WTC11 (cell line): ENCODE measurements at regions not wholly inside any gene's neighbourhood (a gene's known extent, or its start where the extent isn't known, plus 50 kb on each side); places are given as distances from the start of the nearest gene placed in this dataset.
"Not testable (repeated sequence)": the region's sequence is repeated elsewhere in the genome, so short reads cannot be mapped to it uniquely, and the experiment has no call there.

Experiments
- ATAC-seq: fragments of 200-7000 bp; cut with Tn5 transposase; 2 replicates; pipeline ENCODE4 v1.10.0; 2021; ENCODE audit warnings: mild to moderate bottlenecking, moderate library complexity
- CTCF ChIA-PET: fragments of 300-600 bp; sonication (Branson Sonifier 250); formaldehyde crosslinking; loops from one replicate; lab custom pipeline; 2021; ENCODE audit warnings: antibody characterized with exemption; lab: Charles Lee
- POLR2A ChIA-PET: fragments of 350-600 bp; sonication (Branson Sonifier 250); formaldehyde crosslinking; loops from one replicate; lab custom pipeline; 2021; ENCODE audit warnings: antibody characterized with exemption; lab: Charles Lee
- DNase-seq: peaks from one replicate; pipeline ENCODE4 v3.0.0; 2021; ENCODE audit warnings: low spot score
- H3K27ac Mint-ChIP-seq: 2 replicates; pipeline ENCODE4 v1.8.0; 2021; ENCODE audit warnings: mixed read lengths
- H3K27me3 Mint-ChIP-seq: 2 replicates; pipeline ENCODE4 v1.8.0; 2021; ENCODE audit warnings: low read depth, mild to moderate bottlenecking, moderate library complexity, mixed read lengths
- H3K36me3 Mint-ChIP-seq: 2 replicates; pipeline ENCODE4 v1.8.0; 2021; ENCODE audit warnings: mixed read lengths
- H3K4me1 Mint-ChIP-seq: 2 replicates; pipeline ENCODE4 v1.8.0; 2022; ENCODE audit warnings: mixed read lengths
- H3K4me3 Mint-ChIP-seq: 2 replicates; pipeline ENCODE4 v1.8.0; 2021; ENCODE audit warnings: mild to moderate bottlenecking, moderate library complexity, mixed read lengths
- H3K9me3 Mint-ChIP-seq: 2 replicates; pipeline ENCODE4 v1.8.0; 2021; ENCODE audit warnings: mixed read lengths
- ELF4 ChIP-seq: sonication (generic); formaldehyde crosslinking; IDR thresholded peaks from 2 replicates; pipeline ENCODE4 v1.8.1; 2022; ENCODE audit warnings: low read depth, mild to moderate bottlenecking, moderate library complexity, missing genetic modification reagents
- FOXJ3 ChIP-seq: sonication (generic); formaldehyde crosslinking; IDR thresholded peaks from 2 replicates; pipeline ENCODE4 v1.9.0; 2021; ENCODE audit warnings: missing genetic modification reagents, mild to moderate bottlenecking, borderline replicate concordance
- GABPB1 ChIP-seq: sonication (generic); formaldehyde crosslinking; IDR thresholded peaks from 2 replicates; pipeline ENCODE4 v1.8.1; 2023; ENCODE audit warnings: mild to moderate bottlenecking, missing genetic modification reagents
- JUN ChIP-seq: sonication (generic); formaldehyde crosslinking; IDR thresholded peaks from 2 replicates; pipeline ENCODE4 v1.8.0; 2023; ENCODE audit warnings: mild to moderate bottlenecking, missing genetic modification reagents
- MXD4 ChIP-seq: fragments of 250-450 bp; sonication (Bioruptor Pico); IDR thresholded peaks from 2 replicates; pipeline ENCODE4 v1.8.0; 2021; ENCODE audit warnings: mild to moderate bottlenecking, moderate library complexity, borderline replicate concordance
- NR1H2 ChIP-seq: sonication (generic); formaldehyde crosslinking; IDR thresholded peaks from 2 replicates; pipeline ENCODE4 v1.9.0; 2021; ENCODE audit warnings: mild to moderate bottlenecking, moderate library complexity, missing genetic modification reagents
- RELA ChIP-seq: sonication (generic); formaldehyde crosslinking; IDR thresholded peaks from 2 replicates; pipeline ENCODE4 v1.8.1; 2022; ENCODE audit warnings: missing genetic modification reagents, mild to moderate bottlenecking, borderline replicate concordance
- SMAD3 ChIP-seq: sonication (generic); formaldehyde crosslinking; IDR thresholded peaks from 2 replicates; pipeline ENCODE4 v1.8.0; 2022; ENCODE audit warnings: missing genetic modification reagents, mild to moderate bottlenecking, borderline replicate concordance
- SP1 ChIP-seq: sonication (generic); formaldehyde crosslinking; conservative IDR thresholded peaks from 2 replicates; pipeline ENCODE4 v1.8.1; 2022; ENCODE audit warnings: missing genetic modification reagents
- ZNF416 ChIP-seq: fragments of 250-450 bp; sonication (Bioruptor Pico); IDR thresholded peaks from 2 replicates; pipeline ENCODE4 v1.9.0; 2021; ENCODE audit warnings: mild to moderate bottlenecking, inconsistent platforms
- ZNF671 ChIP-seq: fragments of 250-450 bp; sonication (Bioruptor Pico); IDR thresholded peaks from 2 replicates; pipeline ENCODE4 v1.8.0; 2021; ENCODE audit warnings: mild to moderate bottlenecking
- TF ChIP-seq, protein P1 (sequence below): sonication (generic); formaldehyde crosslinking; conservative IDR thresholded peaks from 2 replicates; pipeline ENCODE4 v1.8.1; 2022; ENCODE audit warnings: mild to moderate bottlenecking, missing genetic modification reagents
- TF ChIP-seq, protein P2 (sequence below): sonication (generic); formaldehyde crosslinking; IDR thresholded peaks from 2 replicates; pipeline ENCODE4 v1.8.1; 2023; ENCODE audit warnings: mild to moderate bottlenecking, missing genetic modification reagents
- TF ChIP-seq, protein P3 (sequence below): fragments of 250-450 bp; sonication (Bioruptor Pico); IDR thresholded peaks from 2 replicates; pipeline ENCODE4 v1.9.0; 2021; ENCODE audit warnings: moderate library complexity, mild to moderate bottlenecking, inconsistent platforms, borderline replicate concordance
- TF ChIP-seq, protein P4 (sequence below): sonication (generic); formaldehyde crosslinking; IDR thresholded peaks from 2 replicates; pipeline ENCODE4 v1.8.1; 2023; ENCODE audit warnings: mild to moderate bottlenecking, moderate library complexity, missing genetic modification reagents
- TF ChIP-seq, protein P5 (sequence below): sonication (generic); formaldehyde crosslinking; IDR thresholded peaks from 2 replicates; pipeline ENCODE4 v1.8.1; 2023; ENCODE audit warnings: mild to moderate bottlenecking, missing genetic modification reagents, moderate library complexity
- TF ChIP-seq, protein P6 (sequence below): sonication (generic); formaldehyde crosslinking; IDR thresholded peaks from 2 replicates; pipeline ENCODE4 v1.8.1; 2022; ENCODE audit warnings: low read depth, mild to moderate bottlenecking, moderate library complexity, missing genetic modification reagents, borderline replicate concordance
- TF ChIP-seq, protein P7 (sequence below): sonication (generic); formaldehyde crosslinking; IDR thresholded peaks from 2 replicates; pipeline ENCODE4 v1.8.1; 2022; ENCODE audit warnings: mild to moderate bottlenecking, moderate library complexity, missing genetic modification reagents

DNA sequence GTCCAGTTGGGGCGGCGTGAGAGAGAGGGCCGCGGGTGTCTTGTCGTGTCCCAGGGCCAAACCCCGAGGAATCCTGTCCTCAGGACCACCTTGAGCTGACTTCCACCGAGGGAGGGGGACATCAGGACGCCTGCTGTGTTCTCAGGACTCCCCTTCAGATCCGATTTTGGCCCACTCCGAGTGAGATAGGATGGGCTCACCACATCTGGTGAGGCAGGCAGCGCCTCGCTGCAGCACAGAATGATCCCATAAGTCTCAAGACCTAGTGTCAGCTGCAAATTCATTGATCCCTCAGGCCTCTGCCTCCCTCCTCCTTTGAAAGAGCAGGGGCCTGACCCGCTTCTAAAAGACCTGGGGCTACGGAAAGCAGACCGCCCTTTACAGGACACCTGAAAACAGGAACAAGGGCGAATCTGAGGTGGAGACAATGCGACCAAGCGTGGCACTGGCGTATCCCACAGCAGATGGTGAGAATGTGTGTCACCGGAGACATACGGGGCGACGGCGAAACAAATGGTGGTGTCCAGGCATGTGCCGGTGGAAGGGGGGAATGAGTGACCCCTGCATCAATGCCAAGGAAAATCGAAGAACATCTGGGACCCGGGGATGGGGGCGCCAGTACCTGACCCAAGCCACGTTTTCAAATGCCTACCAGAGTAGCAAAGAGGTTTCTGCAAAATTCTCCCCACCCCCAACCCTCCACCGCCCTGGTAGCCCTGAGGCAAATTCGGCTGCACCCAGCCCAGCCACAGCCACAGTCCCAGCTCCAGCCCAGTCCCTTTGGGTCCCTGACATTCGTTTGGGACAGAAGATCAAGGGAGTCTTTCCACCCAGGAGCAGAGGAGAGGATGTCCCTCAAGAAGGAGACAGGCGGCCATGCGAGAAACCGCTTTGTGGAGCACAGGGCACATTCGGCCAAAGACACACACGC is 162.1 kb upstream of the ZNF337 start:
- DNase-seq (no peak), ATAC-seq (no peak)
- CTCF ChIA-PET = no interaction called here
- Mint-ChIP-seq H3K27ac (no peak overlapping the region), H3K4me1 (peaks cover 24% of the 10 kb centered on the region), H3K36me3 (no peaks in the 10 kb centered on the region), H3K27me3 (peaks cover 68% of the 10 kb centered on the region), H3K9me3 (no peaks in the 10 kb centered on the region), H3K4me3 (0 out of 2 replicates have a peak overlapping the region, but pooled peaks have one; percentile 31)
- TF ChIP-seq MXD4 (CRISPR knock-in tag) (no peak), ZNF416 (CRISPR knock-in tag) (no peak), ELF4 (CRISPR knock-in tag) (no peak), SMAD3 (no peak), ZNF671 (CRISPR knock-in tag) (no peak), FOXJ3 (CRISPR knock-in tag) (no peak), SP1 (CRISPR knock-in tag) (no peak), GABPB1 (no peak), RELA (CRISPR knock-in tag) (no peak), NR1H2 (CRISPR knock-in tag) (no peak), JUN (no peak)
- TF ChIP-seq, protein P1, sequence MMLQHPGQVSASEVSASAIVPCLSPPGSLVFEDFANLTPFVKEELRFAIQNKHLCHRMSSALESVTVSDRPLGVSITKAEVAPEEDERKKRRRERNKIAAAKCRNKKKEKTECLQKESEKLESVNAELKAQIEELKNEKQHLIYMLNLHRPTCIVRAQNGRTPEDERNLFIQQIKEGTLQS (CRISPR knock-in tag) = no peak
- TF ChIP-seq, protein P2, sequence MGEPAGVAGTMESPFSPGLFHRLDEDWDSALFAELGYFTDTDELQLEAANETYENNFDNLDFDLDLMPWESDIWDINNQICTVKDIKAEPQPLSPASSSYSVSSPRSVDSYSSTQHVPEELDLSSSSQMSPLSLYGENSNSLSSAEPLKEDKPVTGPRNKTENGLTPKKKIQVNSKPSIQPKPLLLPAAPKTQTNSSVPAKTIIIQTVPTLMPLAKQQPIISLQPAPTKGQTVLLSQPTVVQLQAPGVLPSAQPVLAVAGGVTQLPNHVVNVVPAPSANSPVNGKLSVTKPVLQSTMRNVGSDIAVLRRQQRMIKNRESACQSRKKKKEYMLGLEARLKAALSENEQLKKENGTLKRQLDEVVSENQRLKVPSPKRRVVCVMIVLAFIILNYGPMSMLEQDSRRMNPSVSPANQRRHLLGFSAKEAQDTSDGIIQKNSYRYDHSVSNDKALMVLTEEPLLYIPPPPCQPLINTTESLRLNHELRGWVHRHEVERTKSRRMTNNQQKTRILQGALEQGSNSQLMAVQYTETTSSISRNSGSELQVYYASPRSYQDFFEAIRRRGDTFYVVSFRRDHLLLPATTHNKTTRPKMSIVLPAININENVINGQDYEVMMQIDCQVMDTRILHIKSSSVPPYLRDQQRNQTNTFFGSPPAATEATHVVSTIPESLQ (CRISPR knock-in tag) = no peak
- TF ChIP-seq, protein P3, sequence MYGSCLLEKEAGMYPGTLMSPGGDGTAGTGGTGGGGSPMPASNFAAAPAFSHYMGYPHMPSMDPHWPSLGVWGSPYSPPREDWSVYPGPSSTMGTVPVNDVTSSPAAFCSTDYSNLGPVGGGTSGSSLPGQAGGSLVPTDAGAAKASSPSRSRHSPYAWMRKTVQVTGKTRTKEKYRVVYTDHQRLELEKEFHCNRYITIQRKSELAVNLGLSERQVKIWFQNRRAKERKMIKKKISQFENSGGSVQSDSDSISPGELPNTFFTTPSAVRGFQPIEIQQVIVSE (CRISPR knock-in tag) = no peak
- TF ChIP-seq, protein P4, sequence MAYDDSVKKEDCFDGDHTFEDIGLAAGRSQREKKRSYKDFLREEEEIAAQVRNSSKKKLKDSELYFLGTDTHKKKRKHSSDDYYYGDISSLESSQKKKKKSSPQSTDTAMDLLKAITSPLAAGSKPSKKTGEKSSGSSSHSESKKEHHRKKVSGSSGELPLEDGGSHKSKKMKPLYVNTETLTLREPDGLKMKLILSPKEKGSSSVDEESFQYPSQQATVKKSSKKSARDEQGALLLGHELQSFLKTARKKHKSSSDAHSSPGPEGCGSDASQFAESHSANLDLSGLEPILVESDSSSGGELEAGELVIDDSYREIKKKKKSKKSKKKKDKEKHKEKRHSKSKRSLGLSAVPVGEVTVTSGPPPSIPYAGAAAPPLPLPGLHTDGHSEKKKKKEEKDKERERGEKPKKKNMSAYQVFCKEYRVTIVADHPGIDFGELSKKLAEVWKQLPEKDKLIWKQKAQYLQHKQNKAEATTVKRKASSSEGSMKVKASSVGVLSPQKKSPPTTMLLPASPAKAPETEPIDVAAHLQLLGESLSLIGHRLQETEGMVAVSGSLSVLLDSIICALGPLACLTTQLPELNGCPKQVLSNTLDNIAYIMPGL (CRISPR knock-in tag) = no peak
- TF ChIP-seq, protein P5, sequence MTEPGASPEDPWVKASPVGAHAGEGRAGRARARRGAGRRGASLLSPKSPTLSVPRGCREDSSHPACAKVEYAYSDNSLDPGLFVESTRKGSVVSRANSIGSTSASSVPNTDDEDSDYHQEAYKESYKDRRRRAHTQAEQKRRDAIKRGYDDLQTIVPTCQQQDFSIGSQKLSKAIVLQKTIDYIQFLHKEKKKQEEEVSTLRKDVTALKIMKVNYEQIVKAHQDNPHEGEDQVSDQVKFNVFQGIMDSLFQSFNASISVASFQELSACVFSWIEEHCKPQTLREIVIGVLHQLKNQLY (CRISPR knock-in tag) = no peak
- TF ChIP-seq, protein P6, sequence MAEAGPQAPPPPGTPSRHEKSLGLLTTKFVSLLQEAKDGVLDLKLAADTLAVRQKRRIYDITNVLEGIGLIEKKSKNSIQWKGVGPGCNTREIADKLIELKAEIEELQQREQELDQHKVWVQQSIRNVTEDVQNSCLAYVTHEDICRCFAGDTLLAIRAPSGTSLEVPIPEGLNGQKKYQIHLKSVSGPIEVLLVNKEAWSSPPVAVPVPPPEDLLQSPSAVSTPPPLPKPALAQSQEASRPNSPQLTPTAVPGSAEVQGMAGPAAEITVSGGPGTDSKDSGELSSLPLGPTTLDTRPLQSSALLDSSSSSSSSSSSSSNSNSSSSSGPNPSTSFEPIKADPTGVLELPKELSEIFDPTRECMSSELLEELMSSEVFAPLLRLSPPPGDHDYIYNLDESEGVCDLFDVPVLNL (CRISPR knock-in tag) = no peak
- TF ChIP-seq, protein P7, sequence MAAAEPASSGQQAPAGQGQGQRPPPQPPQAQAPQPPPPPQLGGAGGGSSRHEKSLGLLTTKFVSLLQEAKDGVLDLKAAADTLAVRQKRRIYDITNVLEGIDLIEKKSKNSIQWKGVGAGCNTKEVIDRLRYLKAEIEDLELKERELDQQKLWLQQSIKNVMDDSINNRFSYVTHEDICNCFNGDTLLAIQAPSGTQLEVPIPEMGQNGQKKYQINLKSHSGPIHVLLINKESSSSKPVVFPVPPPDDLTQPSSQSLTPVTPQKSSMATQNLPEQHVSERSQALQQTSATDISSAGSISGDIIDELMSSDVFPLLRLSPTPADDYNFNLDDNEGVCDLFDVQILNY (CRISPR knock-in tag) = no peak
- POLR2A ChIA-PET = no interaction called here

DNA sequence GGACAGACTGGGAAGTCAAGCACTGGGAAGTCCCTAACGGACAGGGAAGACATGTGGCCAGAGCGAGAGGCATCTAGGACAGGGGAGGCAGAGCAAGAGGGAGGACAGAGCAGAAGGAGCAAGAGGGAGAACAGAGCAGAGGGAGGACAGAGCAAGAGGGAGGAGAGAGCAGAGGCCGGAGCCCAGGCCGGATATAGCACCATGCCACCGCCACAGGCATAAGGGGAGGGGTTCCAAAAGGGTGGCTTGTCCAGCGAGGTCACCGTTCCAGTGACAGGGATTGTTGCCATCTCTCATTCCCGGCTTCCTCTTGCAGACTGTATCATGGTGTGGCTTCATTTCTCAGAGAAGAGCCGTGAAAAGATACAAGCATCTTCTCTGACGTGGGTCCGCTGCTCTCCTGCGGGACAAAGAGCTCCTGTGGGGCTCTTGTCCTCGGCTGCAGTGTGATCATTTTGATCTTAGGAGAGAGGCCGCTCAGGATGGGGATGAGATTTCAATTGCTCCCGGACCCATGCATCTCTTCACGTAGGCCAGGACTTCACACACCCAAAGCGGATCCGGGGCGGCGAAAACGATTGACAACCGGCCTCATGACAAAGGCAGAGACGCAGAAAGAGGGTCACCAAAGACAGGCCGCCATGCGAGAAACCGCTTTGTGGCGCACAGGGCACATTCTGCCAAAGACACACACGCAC is 160.6 kb upstream of the ZNF337 start:
- H3K4me3 Mint-ChIP-seq, CTCF ChIA-PET, DNase-seq, H3K9me3 Mint-ChIP-seq, ATAC-seq, H3K36me3 Mint-ChIP-seq, H3K27ac Mint-ChIP-seq, POLR2A ChIA-PET: not testable (repeated sequence)
- peaks cover 53% of the 10 kb centered on the region for H3K27me3 Mint-ChIP-seq
- peaks cover 14% of the 10 kb centered on the region for H3K4me1 Mint-ChIP-seq
